Fibroblast of skin of left biceps (primary cell): ENCODE measurements at regions not wholly inside any gene's neighbourhood (a gene's known extent, or its start where the extent isn't known, plus 50 kb on each side); places are given as distances from the start of the nearest gene placed in this dataset.
A peak's percentile ranks its signal among the peaks of the same experiment; 100 is the strongest.
"Not testable (repeated sequence)": the region's sequence is repeated elsewhere in the genome, so short reads cannot be mapped to it uniquely, and the experiment has no call there.

Experiments used
- DNase-seq, 2 experiments: peaks; one replicate each; pipeline ENCODE4 v3.0.0-alpha.2; 2013; ENCODE audit warnings: low read depth in 2 of 2

DNA sequence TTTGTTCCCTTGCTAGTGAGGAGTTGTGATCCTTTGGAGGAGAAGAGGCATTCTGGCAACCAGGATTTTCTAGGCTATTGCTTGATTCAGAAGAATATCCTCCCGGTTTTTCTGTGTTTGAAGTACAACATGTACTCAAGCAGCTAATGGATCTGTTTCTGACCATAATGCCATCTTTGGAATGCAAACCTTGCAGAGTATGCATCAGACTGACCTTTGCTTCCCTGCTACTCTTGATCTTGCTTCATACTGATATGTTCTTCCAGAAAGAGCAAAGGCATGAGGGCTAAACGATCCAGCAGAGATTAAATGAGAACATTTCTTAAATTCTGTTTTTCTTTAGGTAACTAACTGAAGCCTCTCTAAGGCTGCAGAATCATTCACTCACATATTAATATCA lies 265.4 kb upstream of the SLC7A11 start:
- no peak for DNase-seq

DNA sequence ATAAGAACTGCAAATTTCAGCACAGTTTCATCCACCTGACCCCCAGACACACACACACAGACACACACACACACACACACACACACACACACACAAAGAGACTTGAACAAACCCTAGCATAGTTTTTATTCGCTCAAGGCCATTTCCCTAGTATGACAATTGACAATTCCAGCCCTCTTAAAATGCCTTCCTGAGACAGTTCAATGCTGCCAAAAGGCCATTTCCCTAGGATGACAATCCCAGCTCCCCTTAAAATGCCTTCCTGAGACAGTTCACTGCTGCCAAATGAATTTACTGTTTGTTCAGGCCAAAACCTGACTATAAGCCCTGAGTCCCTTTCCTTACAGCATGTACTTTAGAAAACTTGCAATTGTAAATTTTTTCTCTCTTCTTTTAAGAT lies 259.5 kb upstream of the SLC7A11 start:
- no peak for DNase-seq

DNA sequence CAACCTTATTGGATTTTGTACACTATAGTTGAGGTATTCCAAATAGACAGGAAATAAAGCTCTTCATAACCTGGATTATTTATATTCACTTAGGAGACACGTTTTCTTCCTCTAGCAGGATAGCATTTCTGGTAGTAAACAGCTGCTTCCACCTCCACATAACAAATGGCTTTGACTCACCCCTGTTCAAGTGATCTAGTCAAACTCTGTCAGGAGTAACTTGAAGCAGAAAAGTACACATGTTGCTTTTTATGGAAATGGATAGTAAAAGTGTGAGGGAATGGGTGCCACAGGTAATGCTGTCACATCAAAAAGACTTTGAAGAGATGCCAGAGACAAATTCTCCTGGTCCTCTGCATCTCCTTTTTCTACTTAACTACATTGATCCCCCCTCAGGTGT lies 258.7 kb upstream of the SLC7A11 start:
- DNase-seq = no peak

DNA sequence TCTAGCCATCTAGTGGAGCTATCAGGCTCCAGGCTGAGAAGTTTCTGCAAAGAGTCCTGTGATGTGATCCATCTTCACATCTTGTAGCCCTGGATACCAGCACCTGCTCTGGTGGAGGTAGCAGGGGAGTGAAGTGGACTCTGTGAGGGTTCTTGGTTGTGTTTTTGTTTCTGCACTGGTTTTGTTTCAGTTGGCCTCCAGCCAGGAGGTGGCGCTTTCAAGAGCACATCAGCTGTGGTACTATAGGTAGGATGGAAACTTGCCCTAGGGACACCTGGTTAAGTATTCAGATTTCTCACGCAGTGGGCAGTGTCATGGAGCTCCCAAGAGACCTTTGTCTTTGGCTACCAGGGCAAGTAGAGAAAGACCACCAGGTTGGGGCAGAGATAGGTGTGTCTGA lies 257.5 kb upstream of the SLC7A11 start:
- DNase-seq = no peak

DNA sequence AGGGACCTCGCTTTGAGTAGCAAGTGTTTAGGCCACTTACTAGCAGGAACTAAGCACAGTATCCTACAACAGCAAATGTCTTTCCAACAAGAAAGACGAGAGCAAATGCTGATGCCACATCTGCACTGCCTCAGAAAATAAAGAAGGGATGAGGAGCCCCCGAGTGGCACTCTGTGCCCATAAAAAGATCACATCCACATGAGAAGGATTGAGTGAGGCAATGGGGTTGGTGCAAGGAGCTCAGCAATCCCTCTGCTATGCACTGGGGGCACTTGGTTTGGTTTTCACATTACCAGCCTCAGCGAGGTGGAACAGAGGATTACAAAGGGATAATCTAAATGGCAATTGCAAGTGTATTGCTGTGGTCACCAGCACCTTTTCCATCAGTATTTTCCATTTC lies 252.8 kb upstream of the SLC7A11 start:
- DNase-seq = peak in 1 of 2 experiments; percentile 1

DNA sequence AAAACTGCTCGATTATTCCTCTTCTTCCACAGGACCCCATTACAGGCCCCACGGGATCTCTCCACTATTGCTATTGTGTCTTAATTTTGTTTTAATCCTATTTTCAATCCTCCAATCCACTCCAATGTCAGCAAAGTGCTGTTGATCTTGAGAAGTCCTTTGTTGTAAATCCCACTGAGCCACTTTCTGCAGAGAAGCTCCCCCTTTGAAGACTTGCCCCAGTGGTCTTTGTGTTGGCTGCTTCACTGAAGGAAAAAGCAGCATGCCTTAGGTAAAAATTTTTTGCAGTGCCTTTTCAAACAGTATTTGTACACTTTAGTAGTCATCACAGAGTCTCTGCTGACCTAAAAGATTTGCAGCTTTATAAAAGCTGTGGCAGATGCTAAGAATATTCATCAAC lies 252.0 kb upstream of the SLC7A11 start:
- no peak for DNase-seq

DNA sequence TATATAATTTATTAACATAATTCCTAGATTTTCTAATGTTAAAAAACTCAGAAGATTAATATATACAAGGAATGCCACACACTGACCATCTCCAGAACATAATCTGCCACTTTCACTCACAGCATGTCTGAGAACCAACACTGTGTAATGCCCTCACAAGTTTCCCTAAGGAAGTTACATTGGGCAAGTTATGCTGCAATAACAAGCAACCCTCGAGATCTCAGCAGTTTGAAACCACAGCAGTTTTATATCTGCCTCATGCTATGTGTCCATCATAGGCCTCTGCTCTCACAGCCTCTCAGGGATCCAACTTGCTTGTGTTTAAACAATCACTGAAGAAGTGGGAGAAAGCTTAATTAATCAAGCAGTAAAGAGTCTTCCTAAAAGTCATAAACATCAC lies 250.0 kb upstream of the SLC7A11 start:
- no peak for DNase-seq

DNA sequence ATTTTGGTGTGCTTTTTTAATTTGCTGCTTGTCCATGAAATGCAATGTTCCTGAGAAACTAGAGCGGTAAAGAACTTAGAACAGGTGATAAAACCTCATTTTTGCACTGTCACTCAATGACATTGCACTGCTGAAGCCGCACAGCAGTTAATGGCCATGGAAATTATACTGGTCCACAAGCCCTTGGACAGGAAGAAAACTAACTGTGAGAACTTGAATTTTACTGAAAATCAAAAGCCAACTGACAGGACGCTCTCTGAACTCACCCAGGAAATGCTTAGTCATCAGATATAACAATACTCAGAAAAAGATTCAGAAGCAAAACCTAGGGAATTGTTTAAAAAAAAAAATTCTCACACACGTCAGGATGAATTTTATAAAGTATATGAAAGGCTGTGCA lies 246.4 kb upstream of the SLC7A11 start:
- no peak for DNase-seq

DNA sequence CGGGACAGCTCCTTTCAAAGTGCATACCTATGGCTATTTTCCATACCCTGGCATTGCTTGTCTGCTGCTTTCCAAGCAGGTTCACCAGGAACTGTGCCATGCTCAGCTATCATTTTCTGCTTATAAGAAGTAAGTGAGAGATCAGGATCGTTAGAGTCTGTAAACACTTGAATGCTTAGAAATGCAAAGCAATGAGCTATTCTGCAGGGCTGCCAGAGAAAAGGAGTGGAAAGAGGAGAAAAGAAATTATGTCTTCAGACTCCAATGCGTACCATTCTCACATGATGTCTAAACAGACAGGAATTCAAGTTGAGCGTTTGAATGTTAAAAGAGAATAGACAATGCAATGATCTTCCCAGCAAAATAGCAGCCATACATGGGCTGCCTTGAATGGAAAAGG lies 245.5 kb upstream of the SLC7A11 start:
- DNase-seq = no peak

DNA sequence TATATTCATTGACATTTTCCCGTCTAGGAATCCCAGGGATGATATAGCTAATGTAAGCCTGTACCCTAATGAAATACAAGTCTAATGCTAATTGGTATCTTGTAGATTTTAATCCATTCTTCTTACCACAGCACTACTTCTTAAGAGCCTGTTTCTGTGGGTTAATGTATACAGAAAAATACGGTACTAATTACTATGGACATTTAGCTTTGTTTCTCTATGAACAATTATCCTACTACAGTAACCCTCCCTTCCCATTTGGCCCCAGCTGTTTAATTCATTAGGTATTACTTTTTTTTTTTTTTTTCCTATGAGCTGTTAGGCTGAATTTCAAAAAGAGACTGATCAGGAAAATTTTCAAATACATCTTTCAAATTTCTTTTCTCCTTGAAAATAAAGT lies 245.1 kb upstream of the SLC7A11 start:
- DNase-seq = no peak

DNA sequence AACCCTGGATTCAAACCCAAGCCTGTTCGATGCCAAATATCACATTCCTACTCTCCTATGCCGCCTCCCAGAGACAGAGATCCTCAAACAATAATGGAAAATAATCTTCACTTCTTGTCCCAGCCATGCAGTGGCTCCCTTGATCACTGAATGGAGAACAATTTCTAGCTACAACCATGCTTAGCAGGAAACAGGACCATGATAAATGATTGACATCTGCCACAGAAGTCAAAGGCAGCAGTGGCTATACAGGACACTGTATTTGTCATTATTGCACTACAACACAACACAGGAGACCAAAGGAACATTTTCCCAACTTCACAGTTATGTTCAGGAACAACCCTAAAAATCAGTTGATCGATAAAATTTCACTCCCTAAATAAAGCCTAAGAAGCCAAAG lies 243.3 kb upstream of the SLC7A11 start:
- no peak for DNase-seq

DNA sequence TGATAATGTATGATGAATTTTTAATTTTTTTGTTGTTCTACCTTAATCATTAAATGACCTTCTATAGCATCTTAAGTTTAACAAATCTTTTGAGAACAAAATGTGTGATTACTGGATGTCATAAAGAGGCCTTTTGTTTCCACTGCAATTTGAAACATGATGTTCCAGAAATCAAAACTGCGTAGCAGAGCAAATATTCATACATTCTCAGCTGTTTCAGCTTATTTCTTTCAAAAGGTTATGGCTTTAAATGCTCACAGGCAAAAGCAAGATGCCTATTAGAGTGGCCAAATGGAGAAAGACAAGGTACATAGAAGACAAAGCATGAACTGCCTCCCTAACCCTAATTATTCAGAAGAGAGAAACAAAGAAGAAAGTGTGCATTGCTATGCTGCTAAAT lies 233.0 kb upstream of the SLC7A11 start:
- DNase-seq = no peak

DNA sequence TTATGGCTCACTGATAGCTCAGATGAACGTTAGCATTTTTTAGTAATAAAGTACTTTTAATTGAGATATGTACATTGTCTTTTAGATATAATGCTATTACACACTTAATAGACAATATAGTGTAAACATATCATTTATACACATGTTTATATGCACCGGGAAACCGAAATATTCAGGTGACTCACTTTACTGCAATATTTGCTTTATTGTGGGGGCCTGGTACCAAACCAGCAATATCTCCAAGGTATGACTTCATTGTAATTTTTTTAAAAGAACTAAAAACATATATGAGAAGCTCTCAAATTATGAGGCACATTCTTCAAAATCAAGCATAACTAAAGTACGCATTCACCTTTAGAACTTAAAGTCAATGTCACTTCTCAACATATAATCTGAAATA lies 231.2 kb upstream of the SLC7A11 start:
- no peak for DNase-seq

DNA sequence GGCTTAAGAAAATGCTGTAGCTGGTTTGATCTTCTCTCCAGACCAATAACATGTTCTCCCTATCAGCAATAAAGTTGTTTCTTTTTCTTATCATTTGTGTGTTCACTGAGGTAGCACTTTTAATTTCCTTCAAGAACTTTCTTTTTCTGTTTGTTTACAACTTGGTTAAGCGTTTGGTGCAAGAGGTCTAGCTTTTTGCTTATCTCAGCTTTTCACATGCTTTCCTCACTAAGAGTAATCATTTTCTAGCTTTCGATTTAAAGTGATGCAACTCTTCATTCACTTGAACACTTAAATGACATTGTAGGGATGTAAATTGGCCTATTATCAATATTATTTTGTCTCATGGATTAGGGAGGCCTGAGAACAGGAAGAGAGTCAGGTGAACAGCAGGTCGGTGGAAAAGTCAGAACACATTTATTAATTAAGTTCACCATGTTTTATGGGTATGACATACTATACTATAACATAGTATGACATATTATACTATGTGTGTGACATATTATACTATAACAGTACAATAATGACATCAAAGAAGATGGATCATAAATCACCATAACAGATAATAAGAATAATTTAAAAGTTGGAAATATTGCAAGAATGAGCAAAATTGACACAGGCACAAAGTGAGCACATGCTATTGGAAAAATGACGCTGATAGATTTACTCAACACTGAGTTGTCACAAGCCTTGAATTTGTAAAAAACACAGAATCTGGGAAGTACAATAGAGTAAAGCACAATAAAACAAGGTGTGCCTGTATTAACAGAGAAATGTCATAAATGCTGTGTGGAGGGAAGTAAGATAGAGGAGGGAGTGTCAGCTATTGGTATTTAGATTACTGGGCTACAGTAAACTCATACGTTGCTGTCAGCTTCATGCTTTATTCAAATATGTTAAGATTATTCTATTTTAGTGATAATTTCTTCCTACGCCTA lies 218.6 kb upstream of the SLC7A11 start:
- no peak for DNase-seq

DNA sequence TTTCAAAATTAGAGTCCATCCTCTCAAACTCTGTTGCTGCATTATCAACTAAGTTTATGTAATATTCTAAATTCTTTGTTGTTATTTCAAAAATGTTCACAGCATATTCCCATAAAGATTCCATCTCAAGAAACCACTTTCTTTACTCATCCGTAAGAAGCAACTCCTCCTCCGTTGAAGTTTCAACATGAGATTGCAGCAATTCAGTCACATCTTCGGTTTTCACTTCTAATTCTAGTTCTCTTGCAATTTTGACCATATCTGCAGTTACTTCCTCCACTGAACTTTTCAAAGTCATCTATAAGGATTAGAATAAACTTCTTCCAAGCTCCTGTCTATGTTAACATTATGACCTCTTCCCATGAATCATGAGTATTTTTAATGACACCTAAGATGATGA lies 216.6 kb upstream of the SLC7A11 start:
- DNase-seq = no peak

DNA sequence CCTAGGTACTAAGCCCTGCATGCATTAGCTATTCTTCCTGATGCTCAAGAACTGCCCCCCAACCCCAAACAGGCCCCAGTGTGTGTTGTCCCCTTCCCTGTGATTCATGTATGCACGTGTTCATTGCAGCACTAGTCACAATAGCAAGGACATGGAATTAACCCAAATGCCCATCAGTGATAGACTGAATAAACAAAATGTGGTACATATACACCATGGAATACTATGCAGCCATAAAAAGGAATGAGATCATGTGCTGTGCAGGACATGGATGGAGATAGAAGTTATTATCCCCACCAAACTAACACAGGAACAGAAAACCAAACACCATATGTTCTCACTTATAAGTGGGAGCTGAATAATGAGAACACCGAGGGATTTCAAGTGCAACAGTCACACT lies 214.2 kb upstream of the SLC7A11 start:
- DNase-seq = not testable (repeated sequence)

DNA sequence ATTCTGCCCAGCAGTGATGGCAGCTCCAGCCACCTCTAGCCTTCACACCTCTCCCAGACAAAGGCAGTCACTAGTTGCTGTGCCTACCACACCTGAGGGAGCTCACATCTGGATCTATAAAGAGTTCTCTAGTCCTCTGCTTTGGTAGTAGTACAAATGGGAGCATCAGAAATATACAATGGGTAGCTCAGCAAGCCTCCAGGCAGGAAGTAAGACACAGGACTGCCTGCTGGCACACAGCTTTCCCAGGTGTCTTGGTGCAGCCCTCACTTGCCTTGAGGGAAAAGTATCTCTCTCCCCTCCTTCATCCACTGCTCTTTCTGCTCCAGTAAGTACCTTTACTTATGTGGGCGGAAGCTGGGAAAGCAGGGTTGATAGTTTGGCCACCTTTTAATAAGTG lies 212.9 kb upstream of the SLC7A11 start:
- no peak for DNase-seq

DNA sequence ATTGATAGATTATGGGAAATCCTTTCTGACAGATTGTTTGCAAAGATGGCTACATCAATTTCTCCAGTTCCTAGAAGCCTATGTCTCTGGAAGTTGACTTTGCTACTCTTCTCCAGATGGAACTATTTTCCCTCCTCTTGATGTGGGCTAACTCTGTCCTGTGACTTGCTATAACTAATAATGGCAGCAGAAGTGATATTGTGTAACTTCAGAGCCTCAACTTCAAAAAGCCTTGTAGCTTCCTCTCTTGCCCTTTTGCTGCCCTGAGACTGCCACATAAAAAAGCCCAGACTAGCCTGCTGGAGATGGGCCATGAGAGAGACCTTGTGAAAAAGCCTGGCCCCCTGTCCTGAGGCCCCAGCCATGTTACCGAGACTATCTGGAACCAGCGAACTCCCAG lies 210.7 kb upstream of the SLC7A11 start:
- no peak for DNase-seq

DNA sequence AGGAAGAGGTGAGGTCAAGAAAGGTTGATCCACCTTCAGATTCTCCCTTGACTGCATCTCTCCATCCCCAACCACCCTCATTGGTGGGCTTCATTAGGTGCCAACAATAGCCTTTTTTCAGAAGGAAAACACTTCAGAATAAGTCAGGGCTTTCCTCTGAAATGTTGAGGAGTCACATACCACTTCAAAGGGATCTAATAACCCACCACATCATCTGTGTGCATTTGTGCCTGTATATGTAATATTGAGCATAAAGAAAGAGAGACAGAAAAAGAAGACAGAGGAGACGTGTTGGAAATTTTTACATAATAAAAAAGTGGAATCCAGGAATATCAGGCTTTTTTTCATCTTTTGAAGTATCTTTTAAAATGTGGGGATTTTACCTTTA lies 209.1 kb upstream of the SLC7A11 start:
- DNase-seq = no peak

DNA sequence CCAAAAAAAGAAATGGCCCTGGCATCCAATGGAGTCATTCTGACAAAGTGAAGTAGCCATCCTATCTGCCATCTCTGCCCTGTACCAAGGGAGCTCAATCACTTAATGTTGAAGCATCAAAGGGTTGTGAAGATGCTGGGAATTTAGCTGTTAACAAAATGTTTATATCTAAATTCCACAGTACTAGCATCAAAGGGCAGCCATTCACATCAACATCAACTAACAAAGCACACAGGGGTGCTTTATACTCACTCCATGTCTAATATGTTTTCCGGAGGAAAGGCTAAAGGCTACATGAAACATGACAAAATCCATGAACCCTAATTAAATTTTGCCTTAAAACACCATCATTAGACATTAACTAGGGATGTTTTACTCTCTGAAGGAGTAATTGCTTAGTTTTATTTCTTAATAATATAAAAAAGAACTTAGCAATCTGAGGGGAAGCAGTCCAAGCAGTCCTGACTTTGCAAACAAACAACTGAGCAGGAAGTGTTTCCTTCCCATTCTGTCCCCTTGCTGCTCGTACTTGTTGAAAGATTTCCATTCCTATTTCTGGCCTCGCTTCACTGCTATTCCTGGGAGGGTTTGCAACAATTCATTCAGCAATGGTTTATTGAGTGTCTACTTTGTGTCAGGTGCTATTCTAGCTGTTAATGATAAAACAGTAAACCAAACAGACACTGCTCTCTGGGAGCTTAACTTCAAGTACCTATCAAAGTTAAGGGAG lies 208.6 kb upstream of the SLC7A11 start:
- DNase-seq = no peak

DNA sequence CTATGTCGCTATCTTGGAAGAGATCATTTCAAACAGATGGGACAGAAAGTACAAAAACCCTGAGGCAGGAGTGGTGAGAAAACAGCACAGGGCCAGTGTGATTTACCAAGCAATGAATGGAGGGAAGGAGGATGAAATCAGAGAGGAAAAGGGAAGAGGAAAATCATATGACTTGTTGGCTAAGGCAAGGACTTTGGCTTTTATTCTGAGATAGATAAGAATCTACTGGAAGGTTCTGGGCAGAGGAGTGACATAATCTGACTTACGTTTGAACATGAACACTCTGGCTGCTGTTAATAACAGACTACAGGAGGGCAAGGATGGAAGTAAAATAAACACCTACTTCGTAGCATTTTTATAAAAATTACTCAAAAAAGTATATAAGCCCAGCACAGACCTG lies 207.8 kb upstream of the SLC7A11 start:
- DNase-seq = no peak

DNA sequence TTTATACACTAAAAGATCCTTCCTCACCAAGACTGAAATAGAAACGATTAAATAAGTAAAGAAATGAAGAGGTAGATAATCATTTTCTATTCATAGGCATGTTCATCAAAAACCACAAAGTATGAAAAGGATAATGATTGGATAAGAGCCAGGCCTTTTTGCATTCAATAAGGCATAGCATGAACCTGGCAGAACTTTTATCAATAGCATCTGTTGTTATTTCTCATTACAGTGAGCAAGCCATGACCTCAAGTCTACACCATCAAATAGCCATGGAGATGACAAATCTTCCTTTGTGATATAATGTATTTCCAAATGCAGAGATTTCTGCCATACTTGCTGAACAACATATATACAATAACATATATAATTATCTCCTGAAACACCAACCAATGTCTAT lies 206.0 kb upstream of the SLC7A11 start:
- DNase-seq = no peak

DNA sequence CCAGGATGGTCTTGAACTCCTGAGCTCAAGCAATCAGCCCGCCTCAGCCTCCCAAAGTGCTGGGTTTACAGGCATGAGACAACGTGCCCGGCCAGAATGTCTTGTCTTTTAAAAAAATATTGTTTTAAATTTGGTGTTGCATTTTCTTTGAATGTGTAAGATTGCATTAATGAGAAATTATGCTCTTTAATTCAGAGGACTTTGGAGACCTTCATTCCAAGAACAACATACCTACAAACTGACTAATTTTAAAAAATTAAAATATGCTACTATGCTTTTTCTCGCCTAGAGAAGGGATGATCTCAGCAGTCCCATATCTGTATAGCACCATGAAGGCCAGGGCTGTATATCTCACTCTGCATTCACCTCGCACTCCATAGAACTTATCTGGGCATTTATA lies 204.3 kb upstream of the SLC7A11 start:
- DNase-seq = no peak
